CD14-positive monocyte (primary cell): ENCODE measurements at regions not wholly inside any gene's neighbourhood (a gene's known extent, or its start where the extent isn't known, plus 50 kb on each side); places are given as distances from the start of the nearest gene placed in this dataset.

Experiments used
- DNase-seq, 3 donors: peaks; one replicate each; pipeline ENCODE4 v3.0.0-alpha.2; 2011 to 2022
- H2AFZ ChIP-seq: 2 replicates; pipeline ENCODE4 v1.6.0; 2012; ENCODE audit warnings: mild to moderate bottlenecking, low read depth, low read length, inconsistent platforms; ENCODE audit not compliant: insufficient read depth, poor library complexity, severe bottlenecking
- H3K27ac ChIP-seq, 2 donors: 1 replicate in 1 of 2; 2 replicates in 1 of 2; pipeline ENCODE4 v1.5.1; 2012 to 2013; ENCODE audit warnings: low read length in 2 of 2, control low read depth in 1 of 2, inconsistent platforms in 1 of 2, low read depth in 1 of 2, mild to moderate bottlenecking in 1 of 2
- H3K27me3 ChIP-seq, 2 donors: one replicate each; pipeline versions ENCODE4 v1.6.0 to v1.6.1; 2011 to 2013; ENCODE audit warnings: low read length in 2 of 2; ENCODE audit not compliant: control insufficient read depth in 2 of 2, insufficient read depth in 2 of 2
- H3K36me3 ChIP-seq, 2 donors: replicated peaks in 1 of 2; 1 replicate in 1 of 2; 2 replicates in 1 of 2; pipeline versions ENCODE4 v1.5.1 to v1.6.1; 2012 to 2013; ENCODE audit warnings: low read length in 2 of 2, control low read depth in 1 of 2, inconsistent platforms in 1 of 2, mild to moderate bottlenecking in 1 of 2; ENCODE audit not compliant: insufficient read depth in 2 of 2, control insufficient read depth in 1 of 2
- H3K4me1 ChIP-seq, 2 donors: 1 replicate in 1 of 2; 2 replicates in 1 of 2; pipeline versions ENCODE4 v1.5.1 to v1.6.1; 2012 to 2013; ENCODE audit warnings: low read length in 2 of 2, control low read depth in 1 of 2, inconsistent platforms in 1 of 2, mild to moderate bottlenecking in 1 of 2, moderate library complexity in 1 of 2; ENCODE audit not compliant: insufficient read depth in 2 of 2, control insufficient read depth in 1 of 2
- H3K4me2 ChIP-seq: replicated peaks from 2 replicates; pipeline ENCODE3; 2012; ENCODE audit warnings: low read length, moderate library complexity, mild to moderate bottlenecking; ENCODE audit not compliant: poor library complexity, severe bottlenecking; ENCODE audit errors: extremely low read depth
- H3K4me3 ChIP-seq, 3 experiments: fragments of 200-600 bp in 1 of 3; sonication (generic) in 1 of 3; replicated peaks in 1 of 3; 1 replicate in 2 of 3; 2 replicates in 1 of 3; pipeline ENCODE4 v1.5.1; 2011 to 2013; ENCODE audit warnings: low read length in 3 of 3, mild to moderate bottlenecking in 3 of 3, control low read depth in 2 of 3, low read depth in 2 of 3, inconsistent platforms in 1 of 3, moderate library complexity in 1 of 3
- H3K79me2 ChIP-seq: 2 replicates; pipeline ENCODE4 v1.6.0; 2012; ENCODE audit warnings: mild to moderate bottlenecking, control low read depth, inconsistent platforms, low read length, moderate library complexity; ENCODE audit not compliant: insufficient read depth
- H3K9ac ChIP-seq: 2 replicates; pipeline ENCODE4 v1.6.0; 2017; ENCODE audit warnings: low read length, mild to moderate bottlenecking; ENCODE audit not compliant: insufficient read depth, poor library complexity, severe bottlenecking
- H3K9me3 ChIP-seq, 2 donors: replicated peaks in 1 of 2; 1 replicate in 1 of 2; 2 replicates in 1 of 2; pipeline versions ENCODE4 v1.5.1 to v1.6.1; 2012 to 2013; ENCODE audit warnings: low read length in 2 of 2, control low read depth in 1 of 2; ENCODE audit not compliant: control insufficient read depth in 1 of 2, insufficient read depth in 1 of 2
- H4K20me1 ChIP-seq: 2 replicates; pipeline ENCODE4 v1.6.0; 2012; ENCODE audit warnings: mild to moderate bottlenecking, low read length, control low read depth, moderate library complexity; ENCODE audit not compliant: insufficient read depth
- H3K27ac Mint-ChIP-seq, 7 donors: one replicate each; pipeline ENCODE4 v1.8.0; 2020; ENCODE audit warnings: mild to moderate bottlenecking in 7 of 7, mixed read lengths in 7 of 7, moderate library complexity in 6 of 7, inconsistent platforms in 2 of 7
- H3K27me3 Mint-ChIP-seq, 3 donors: one replicate each; pipeline ENCODE4 v1.8.0; 2021 to 2022; ENCODE audit warnings: low read depth in 3 of 3, mild to moderate bottlenecking in 3 of 3, mixed read lengths in 3 of 3, moderate library complexity in 3 of 3, inconsistent platforms in 1 of 3
- H3K36me3 Mint-ChIP-seq, 2 donors: one replicate each; pipeline ENCODE4 v1.8.0; 2020; ENCODE audit warnings: mixed read lengths in 2 of 2, inconsistent platforms in 1 of 2, mild to moderate bottlenecking in 1 of 2
- H3K4me1 Mint-ChIP-seq: one replicate; pipeline ENCODE4 v1.8.0; 2020; ENCODE audit warnings: mild to moderate bottlenecking, mixed read lengths
- H3K4me3 Mint-ChIP-seq, 2 donors: one replicate each; pipeline ENCODE4 v1.8.0; 2020; ENCODE audit warnings: mild to moderate bottlenecking in 2 of 2, mixed read lengths in 2 of 2, moderate library complexity in 1 of 2
- H3K9me3 Mint-ChIP-seq, 7 donors: one replicate each; pipeline ENCODE4 v1.8.0; 2020 to 2022; ENCODE audit warnings: mixed read lengths in 7 of 7, mild to moderate bottlenecking in 6 of 7, moderate library complexity in 6 of 7, inconsistent platforms in 2 of 7
- WGBS: methylation state at CpG from one replicate; pipeline ENCODE4 v1.1.5; 2013; ENCODE audit warnings: missing lambda C conversion rate; ENCODE audit not compliant: insufficient coverage; 5-methylcytosine and 5-hydroxymethylcytosine counted together
- intact Hi-C, 2 donors: fragments of 100-400 bp; cut with micrococcal nuclease; formaldehyde crosslinking; loops; one replicate each; pipeline versions ENCODE4 v1.15.0 to v1.15.1; 2023
- TF ChIP-seq, protein P1 (sequence below): fragments of 200-600 bp; IDR thresholded peaks from one replicate; pipeline ENCODE4 v1.8.0; 2022; ENCODE audit warnings: antibody characterized with exemption, mild to moderate bottlenecking

DNA sequence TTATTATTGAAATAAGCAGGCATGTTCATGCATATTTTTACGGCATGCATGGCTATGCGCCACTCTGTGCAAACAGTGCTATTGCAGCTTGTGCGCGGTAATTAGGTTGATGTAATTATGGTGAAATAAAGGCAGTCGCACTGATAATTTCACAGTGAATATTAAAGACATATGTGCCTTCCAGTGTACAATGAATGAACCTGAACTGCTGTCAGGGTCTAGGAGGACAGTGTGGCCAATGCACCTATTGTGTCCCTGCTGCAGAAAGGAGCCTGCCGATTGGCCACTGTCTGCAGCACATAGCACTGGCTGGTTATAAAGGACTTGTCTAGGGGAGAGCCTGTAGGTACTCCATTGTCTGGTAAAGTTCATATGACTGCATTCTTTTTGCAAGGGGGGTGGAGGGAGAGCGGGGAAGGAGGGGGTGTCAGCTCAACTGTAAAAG, 340.4 kb downstream of the USP25 start:
- no peak for DNase-seq
- WGBS, result 85% methylated on average over 4 of the region's 7 CpGs
- no peaks in the 10 kb centered on the region for H4K20me1 ChIP-seq
- H3K4me1 Mint-ChIP-seq, result no peaks in the 10 kb centered on the region
- no peak overlapping the region for H3K9ac ChIP-seq
- no peaks in the 10 kb centered on the region for H3K79me2 ChIP-seq
- H3K4me3 Mint-ChIP-seq, result no peak overlapping the region
- TF ChIP-seq, protein P1, sequence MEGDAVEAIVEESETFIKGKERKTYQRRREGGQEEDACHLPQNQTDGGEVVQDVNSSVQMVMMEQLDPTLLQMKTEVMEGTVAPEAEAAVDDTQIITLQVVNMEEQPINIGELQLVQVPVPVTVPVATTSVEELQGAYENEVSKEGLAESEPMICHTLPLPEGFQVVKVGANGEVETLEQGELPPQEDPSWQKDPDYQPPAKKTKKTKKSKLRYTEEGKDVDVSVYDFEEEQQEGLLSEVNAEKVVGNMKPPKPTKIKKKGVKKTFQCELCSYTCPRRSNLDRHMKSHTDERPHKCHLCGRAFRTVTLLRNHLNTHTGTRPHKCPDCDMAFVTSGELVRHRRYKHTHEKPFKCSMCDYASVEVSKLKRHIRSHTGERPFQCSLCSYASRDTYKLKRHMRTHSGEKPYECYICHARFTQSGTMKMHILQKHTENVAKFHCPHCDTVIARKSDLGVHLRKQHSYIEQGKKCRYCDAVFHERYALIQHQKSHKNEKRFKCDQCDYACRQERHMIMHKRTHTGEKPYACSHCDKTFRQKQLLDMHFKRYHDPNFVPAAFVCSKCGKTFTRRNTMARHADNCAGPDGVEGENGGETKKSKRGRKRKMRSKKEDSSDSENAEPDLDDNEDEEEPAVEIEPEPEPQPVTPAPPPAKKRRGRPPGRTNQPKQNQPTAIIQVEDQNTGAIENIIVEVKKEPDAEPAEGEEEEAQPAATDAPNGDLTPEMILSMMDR, result no peak
- H3K4me2 ChIP-seq, result no peak overlapping the region
- H3K9me3 ChIP-seq, result no peaks in the 10 kb centered on the region
- intact Hi-C loops, result no loop called here
- H3K36me3 Mint-ChIP-seq, result no peaks in the 10 kb centered on the region
- no peaks in the 10 kb centered on the region for H3K4me1 ChIP-seq
- H3K4me3 ChIP-seq, result no peak overlapping the region
- no peak overlapping the region for H3K27ac ChIP-seq
- H3K27me3 ChIP-seq, result no peaks in the 10 kb centered on the region
- H3K27me3 Mint-ChIP-seq, result no peaks in the 10 kb centered on the region
- no peak overlapping the region for H2AFZ ChIP-seq
- no peaks in the 10 kb centered on the region for H3K36me3 ChIP-seq
- H3K9me3 Mint-ChIP-seq, result peaks cover 0 to 3% (median 0%) of the 10 kb centered on the region in 7 donors
- H3K27ac Mint-ChIP-seq, result no peak overlapping the region

DNA sequence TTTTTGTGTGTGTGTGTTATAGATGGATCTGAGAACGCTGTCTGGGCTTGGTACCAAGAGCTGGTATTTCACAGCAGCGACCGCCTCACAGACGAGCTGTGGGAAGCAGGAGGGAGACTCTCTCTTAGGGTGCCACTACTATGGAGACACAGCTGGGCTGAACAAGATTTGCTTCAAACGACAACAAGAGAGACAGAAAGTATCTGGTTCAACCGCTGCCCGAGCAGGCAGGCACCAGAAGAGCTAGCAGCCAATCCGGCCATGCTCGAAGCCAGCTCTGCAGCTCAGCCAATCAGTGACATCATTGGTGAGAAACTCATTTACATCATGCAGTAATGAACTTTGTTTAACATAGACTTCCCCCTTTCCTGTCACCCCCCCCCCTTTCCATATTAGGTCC, 341.3 kb downstream of the USP25 start:
- no peak for DNase-seq
- Mint-ChIP-seq H3K36me3 (no peaks in the 10 kb centered on the region), H3K4me3 (no peak overlapping the region), H3K9me3 (peaks cover 0 to 2% (median 0%) of the 10 kb centered on the region in 7 donors), H3K4me1 (no peaks in the 10 kb centered on the region), H3K27ac (no peak overlapping the region), H3K27me3 (no peaks in the 10 kb centered on the region)
- H2AFZ ChIP-seq, result no peak overlapping the region
- H3K36me3 ChIP-seq, result no peaks in the 10 kb centered on the region
- intact Hi-C loops, result no loop called here
- H3K4me1 ChIP-seq, result no peaks in the 10 kb centered on the region
- H3K27ac ChIP-seq, result no peak overlapping the region
- H3K9me3 ChIP-seq, result no peaks in the 10 kb centered on the region
- H3K9ac ChIP-seq, result no peak overlapping the region
- H3K79me2 ChIP-seq, result no peaks in the 10 kb centered on the region
- TF ChIP-seq, protein P1, result no peak
- no peak overlapping the region for H3K4me2 ChIP-seq
- H4K20me1 ChIP-seq, result no peaks in the 10 kb centered on the region
- no peak overlapping the region for H3K4me3 ChIP-seq
- H3K27me3 ChIP-seq, result no peaks in the 10 kb centered on the region
- 94% methylated on average over 9 of the region's 9 CpGs for WGBS
